Osteoblast (primary cell): ENCODE measurements at regions not wholly inside any gene's neighbourhood (a gene's known extent, or its start where the extent isn't known, plus 50 kb on each side); places are given as distances from the start of the nearest gene placed in this dataset.

Source experiments
- DNase-seq: peaks from one replicate; pipeline ENCODE4 v3.0.0; 2011; ENCODE audit warnings: low spot score, mixed read lengths; ENCODE audit not compliant: insufficient read length; ENCODE audit errors: missing footprints
- H2AFZ ChIP-seq: 2 replicates; pipeline ENCODE4 v1.6.0; 2011; ENCODE audit warnings: mild to moderate bottlenecking, low read length
- H3K27ac ChIP-seq: 2 replicates; pipeline ENCODE4 v1.5.1; 2011; ENCODE audit warnings: mild to moderate bottlenecking, low read depth, low read length, moderate library complexity
- H3K27me3 ChIP-seq: 2 replicates; pipeline ENCODE4 v1.6.0; 2012; ENCODE audit warnings: mild to moderate bottlenecking, control low read depth, inconsistent platforms, low read length, moderate library complexity; ENCODE audit not compliant: insufficient read depth
- H3K36me3 ChIP-seq: 2 replicates; pipeline ENCODE4 v1.5.1; 2011; ENCODE audit warnings: mild to moderate bottlenecking, low read length, control low read depth, moderate library complexity; ENCODE audit not compliant: insufficient read depth
- H3K4me1 ChIP-seq: 2 replicates; pipeline ENCODE4 v1.5.1; 2011; ENCODE audit warnings: mild to moderate bottlenecking, low read length, control low read depth, moderate library complexity; ENCODE audit not compliant: insufficient read depth
- H3K4me2 ChIP-seq: 2 replicates; pipeline ENCODE4 v1.6.0; 2011; ENCODE audit warnings: mild to moderate bottlenecking, low read length; ENCODE audit not compliant: insufficient read depth
- H3K4me3 ChIP-seq: fragments of 200-600 bp; sonication (generic); 3 replicates; pipeline ENCODE4 v1.5.1; 2012; ENCODE audit warnings: mild to moderate bottlenecking, low read length, inconsistent platforms; ENCODE audit not compliant: insufficient read depth
- H3K79me2 ChIP-seq: 2 replicates; pipeline ENCODE4 v1.6.0; 2012; ENCODE audit warnings: mild to moderate bottlenecking, low read length, control low read depth, inconsistent platforms; ENCODE audit not compliant: insufficient read depth
- H3K9me3 ChIP-seq: 2 replicates; pipeline ENCODE4 v1.5.1; 2011; ENCODE audit warnings: low read depth, low read length, control low read depth
- H4K20me1 ChIP-seq: 2 replicates; pipeline ENCODE4 v1.6.0; 2012; ENCODE audit warnings: mild to moderate bottlenecking, low read length, control low read depth; ENCODE audit not compliant: insufficient read depth
- TF ChIP-seq, protein P1 (sequence below): IDR thresholded peaks from 2 replicates; pipeline ENCODE4 v1.5.1; 2011; ENCODE audit warnings: mild to moderate bottlenecking, low read depth, low read length, moderate library complexity; ENCODE audit errors: extremely low read depth

- TF ChIP-seq, protein P1, sequence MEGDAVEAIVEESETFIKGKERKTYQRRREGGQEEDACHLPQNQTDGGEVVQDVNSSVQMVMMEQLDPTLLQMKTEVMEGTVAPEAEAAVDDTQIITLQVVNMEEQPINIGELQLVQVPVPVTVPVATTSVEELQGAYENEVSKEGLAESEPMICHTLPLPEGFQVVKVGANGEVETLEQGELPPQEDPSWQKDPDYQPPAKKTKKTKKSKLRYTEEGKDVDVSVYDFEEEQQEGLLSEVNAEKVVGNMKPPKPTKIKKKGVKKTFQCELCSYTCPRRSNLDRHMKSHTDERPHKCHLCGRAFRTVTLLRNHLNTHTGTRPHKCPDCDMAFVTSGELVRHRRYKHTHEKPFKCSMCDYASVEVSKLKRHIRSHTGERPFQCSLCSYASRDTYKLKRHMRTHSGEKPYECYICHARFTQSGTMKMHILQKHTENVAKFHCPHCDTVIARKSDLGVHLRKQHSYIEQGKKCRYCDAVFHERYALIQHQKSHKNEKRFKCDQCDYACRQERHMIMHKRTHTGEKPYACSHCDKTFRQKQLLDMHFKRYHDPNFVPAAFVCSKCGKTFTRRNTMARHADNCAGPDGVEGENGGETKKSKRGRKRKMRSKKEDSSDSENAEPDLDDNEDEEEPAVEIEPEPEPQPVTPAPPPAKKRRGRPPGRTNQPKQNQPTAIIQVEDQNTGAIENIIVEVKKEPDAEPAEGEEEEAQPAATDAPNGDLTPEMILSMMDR = no peak
Observed at GRCh38 chr4:149951152-149951900, 126.9 kb upstream of the DCLK2 start.

DNA sequence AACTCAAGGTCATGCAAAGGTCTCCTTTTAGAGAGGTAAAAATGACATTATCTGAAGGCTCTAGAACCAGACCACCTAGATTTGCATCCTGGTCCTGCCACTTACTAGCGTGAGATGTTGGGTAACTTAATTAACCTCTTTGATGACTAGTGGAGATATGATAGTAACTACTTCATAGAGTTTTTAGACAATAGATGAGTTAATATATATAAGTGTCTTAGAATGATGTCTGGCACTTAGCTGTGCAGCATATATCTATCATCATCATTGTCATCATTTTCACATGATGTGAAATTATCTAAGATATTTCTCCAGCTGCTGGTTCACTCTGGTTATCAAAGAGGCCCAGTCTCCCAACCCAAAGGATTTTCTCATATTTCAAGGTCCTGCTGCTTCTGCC is 126.1 kb upstream of the DCLK2 start:
- TF ChIP-seq, protein P1 = no peak
- H3K4me1 ChIP-seq = no peaks in the 10 kb centered on the region
- H3K27me3 ChIP-seq = no peaks in the 10 kb centered on the region
- no peak overlapping the region for H3K27ac ChIP-seq
- no peaks in the 10 kb centered on the region for H3K9me3 ChIP-seq
- no peak for DNase-seq
- H2AFZ ChIP-seq = no peak overlapping the region
- H3K4me3 ChIP-seq = no peak overlapping the region
- no peaks in the 10 kb centered on the region for H3K79me2 ChIP-seq
- H3K36me3 ChIP-seq = no peaks in the 10 kb centered on the region
- no peak overlapping the region for H3K4me2 ChIP-seq
- H4K20me1 ChIP-seq = no peaks in the 10 kb centered on the region

More at GRCh38 chr4:149951152-149951900, 126.9 kb upstream of the DCLK2 start:
- Histone ChIP-seq H2AFZ (no peak overlapping the region), H3K4me1 (no peaks in the 10 kb centered on the region), H3K4me2 (no peak overlapping the region), H3K79me2 (no peaks in the 10 kb centered on the region), H3K9me3 (no peaks in the 10 kb centered on the region), H4K20me1 (no peaks in the 10 kb centered on the region), H3K36me3 (no peaks in the 10 kb centered on the region), H3K27ac (no peak overlapping the region), H3K27me3 (no peaks in the 10 kb centered on the region), H3K4me3 (no peak overlapping the region)
- no peak for DNase-seq

DNA sequence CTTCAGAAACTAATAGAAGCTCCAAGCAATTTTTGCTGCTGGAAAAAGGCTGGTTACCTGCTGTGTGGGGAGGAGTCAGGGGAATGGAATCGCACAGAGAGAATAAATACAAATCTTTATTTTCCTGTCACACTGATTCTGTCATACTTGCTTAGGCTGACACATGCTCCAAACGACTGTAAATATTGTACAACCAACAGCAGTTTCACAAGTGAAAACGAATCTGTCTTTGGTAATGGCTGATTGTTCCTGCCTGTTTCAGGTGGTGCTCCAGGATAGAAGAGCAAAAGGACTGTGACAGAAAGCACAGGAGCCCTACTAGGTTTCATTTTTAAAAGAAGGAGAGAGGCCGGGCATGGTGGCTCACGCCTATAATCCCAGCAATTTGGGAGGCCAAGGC is 125.5 kb upstream of the DCLK2 start:
- Histone ChIP-seq H4K20me1 (no peaks in the 10 kb centered on the region), H2AFZ (no peak overlapping the region), H3K4me1 (no peaks in the 10 kb centered on the region), H3K27me3 (no peaks in the 10 kb centered on the region), H3K9me3 (no peaks in the 10 kb centered on the region), H3K27ac (no peak overlapping the region), H3K4me3 (no peak overlapping the region), H3K79me2 (no peaks in the 10 kb centered on the region), H3K36me3 (no peaks in the 10 kb centered on the region), H3K4me2 (no peak overlapping the region)
- no peak for DNase-seq
- TF ChIP-seq, protein P1 = no peak

- Histone ChIP-seq H3K4me3 (no peak overlapping the region), H2AFZ (no peak overlapping the region), H3K79me2 (no peaks in the 10 kb centered on the region), H3K4me1 (no peaks in the 10 kb centered on the region), H3K9me3 (no peaks in the 10 kb centered on the region), H3K36me3 (no peaks in the 10 kb centered on the region), H3K4me2 (no peak overlapping the region), H3K27me3 (peaks cover 5% of the 10 kb centered on the region), H3K27ac (no peak overlapping the region), H4K20me1 (no peaks in the 10 kb centered on the region)
- no peak for DNase-seq
- TF ChIP-seq, protein P1 = no peak
Observed at GRCh38 chr4:149955780-149956390, 122.4 kb upstream of the DCLK2 start.
